ENCODE measurements at regions not wholly inside any gene's neighbourhood (a gene's known extent, or its start where the extent isn't known, plus 50 kb on each side); places are given as distances from the start of the nearest gene placed in this dataset.
A peak's percentile ranks its signal among the peaks of the same experiment; 100 is the strongest.

GRCh38 chr6:22043284-22043962 lies 253.4 kb downstream of the PRL start:
- POLR2A ChIA-PET = no interaction called here

GRCh38 chr6:22045261-22045912 lies 251.4 kb downstream of the PRL start:
- FAIRE-seq = no peak
- Histone ChIP-seq H3K4me2 (no peak overlapping the region), H3K4me3 (no peak overlapping the region), H3K9me3 (peaks cover 8% of the 10 kb centered on the region; the same call in 2 of the 3 replicates), H3K27ac (no peak overlapping the region), H3K4me1 (peaks cover 17% of the 10 kb centered on the region; the same call in 2 of the 3 replicates)
- CTCF ChIA-PET = no interaction called here
- DNase-seq (ENCODE audit: low read depth in 1 of 2, low spot score in 1 of 2) = no peak
- 84% methylated on average over 3 of the region's 3 CpGs for WGBS (ENCODE audit: missing lambda C conversion rate)
- POLR2A ChIA-PET = no interaction called here
- no peak for ATAC-seq
- TF ChIP-seq HOXB5 (CRISPR knock-in tag; IDR thresholded peaks at IDR 0.05) = no peak
- TF ChIP-seq MAFK (IDR thresholded peaks at IDR 0.05; ENCODE audit: partially characterized antibody) = no peak
- TF ChIP-seq ESRRA (IDR thresholded peaks at IDR 0.05; ENCODE audit: borderline replicate concordance, low read length) = no peak
- TF ChIP-seq ZFP36 (IDR thresholded peaks at IDR 0.05; ENCODE audit: borderline replicate concordance, partially characterized antibody) = no peak
- TF ChIP-seq SREBF2 (IDR thresholded peaks at IDR 0.05) = no peak
- no peak for TF ChIP-seq NPAS2 (CRISPR knock-in tag; IDR thresholded peaks at IDR 0.05; ENCODE audit: borderline replicate concordance)
- no peak for TF ChIP-seq KDM1A (IDR thresholded peaks at IDR 0.05; ENCODE audit: low read depth)
- TF ChIP-seq TP53 (CRISPR knock-in tag; IDR thresholded peaks at IDR 0.05) = no peak
- TF ChIP-seq RAD21 (conservative IDR thresholded peaks at IDR 0.05 in 1 of 2, IDR thresholded peaks at IDR 0.05 in 1 of 2) = no peak
- no peak for TF ChIP-seq REST (IDR thresholded peaks at IDR 0.05)
- TF ChIP-seq, protein P1, sequence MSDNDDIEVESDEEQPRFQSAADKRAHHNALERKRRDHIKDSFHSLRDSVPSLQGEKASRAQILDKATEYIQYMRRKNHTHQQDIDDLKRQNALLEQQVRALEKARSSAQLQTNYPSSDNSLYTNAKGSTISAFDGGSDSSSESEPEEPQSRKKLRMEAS (IDR thresholded peaks at IDR 0.05) = no peak
- no peak for TF ChIP-seq FOSB (CRISPR knock-in tag; IDR thresholded peaks at IDR 0.05)
- no peak for TF ChIP-seq EHF (CRISPR knock-in tag; IDR thresholded peaks at IDR 0.05)
- no peak for TF ChIP-seq ZC3H11A (IDR thresholded peaks at IDR 0.05)
- TF ChIP-seq CBX8 (IDR thresholded peaks at IDR 0.05) = no peak
- no peak for TF ChIP-seq RFX5 (IDR thresholded peaks at IDR 0.05)
- TF ChIP-seq SMC3 (IDR thresholded peaks at IDR 0.05) = no peak

More at GRCh38 chr6:22043284-22043962, 253.4 kb downstream of the PRL start:
- Histone ChIP-seq H3K9me3 (peaks cover 11% of the 10 kb centered on the region), H3K27ac (peak overlapping the region; percentile 15 to 74; a peak in 4 of 6 replicates), H3K4me2 (peak overlapping the region; percentile 17; the same call in 1 of the 3 replicates), H3K4me3 (no peak overlapping the region), H3K4me1 (peaks cover 7% of the 10 kb centered on the region; the same call in 1 of the 3 replicates)
- no peak for DNase-seq (ENCODE audit: low read depth in 1 of 2, low spot score in 1 of 2)
- CTCF ChIA-PET = interaction anchor here (0.9 kb wide), 1 partner anchor 10 kb away, joined by 4 read pairs; no protein-coding TSS in a partner anchor
- no peak for ATAC-seq
- no peak for TF ChIP-seq HOXA7 (CRISPR knock-in tag; IDR thresholded peaks at IDR 0.05)
- no peak for TF ChIP-seq MAFK (IDR thresholded peaks at IDR 0.05; ENCODE audit: partially characterized antibody)
- TF ChIP-seq ZFP36 (IDR thresholded peaks at IDR 0.05; ENCODE audit: borderline replicate concordance, partially characterized antibody) = no peak
- no peak for TF ChIP-seq HEYL (CRISPR knock-in tag; IDR thresholded peaks at IDR 0.05)
- TF ChIP-seq TP53 (CRISPR knock-in tag; IDR thresholded peaks at IDR 0.05) = no peak
- TF ChIP-seq, protein P1 (IDR thresholded peaks at IDR 0.05) = no peak
- TF ChIP-seq POLR2A (IDR thresholded peaks at IDR 0.05; ENCODE audit: low read length) = no peak
- no peak for TF ChIP-seq RNF2 (IDR thresholded peaks at IDR 0.05; ENCODE audit: borderline replicate concordance, low read depth)
- TF ChIP-seq, protein P2, sequence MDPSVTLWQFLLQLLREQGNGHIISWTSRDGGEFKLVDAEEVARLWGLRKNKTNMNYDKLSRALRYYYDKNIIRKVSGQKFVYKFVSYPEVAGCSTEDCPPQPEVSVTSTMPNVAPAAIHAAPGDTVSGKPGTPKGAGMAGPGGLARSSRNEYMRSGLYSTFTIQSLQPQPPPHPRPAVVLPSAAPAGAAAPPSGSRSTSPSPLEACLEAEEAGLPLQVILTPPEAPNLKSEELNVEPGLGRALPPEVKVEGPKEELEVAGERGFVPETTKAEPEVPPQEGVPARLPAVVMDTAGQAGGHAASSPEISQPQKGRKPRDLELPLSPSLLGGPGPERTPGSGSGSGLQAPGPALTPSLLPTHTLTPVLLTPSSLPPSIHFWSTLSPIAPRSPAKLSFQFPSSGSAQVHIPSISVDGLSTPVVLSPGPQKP (IDR thresholded peaks at IDR 0.05; ENCODE audit: low read depth, low read length) = no peak
- TF ChIP-seq JUNB (IDR thresholded peaks at IDR 0.05) = no peak
- no peak for TF ChIP-seq JUN (IDR thresholded peaks at IDR 0.05)
- no peak for TF ChIP-seq ZC3H11A (IDR thresholded peaks at IDR 0.05)
- TF ChIP-seq CBX8 (IDR thresholded peaks at IDR 0.05) = no peak
- no peak for TF ChIP-seq MYC (IDR thresholded peaks at IDR 0.05; ENCODE audit: borderline replicate concordance, low read length)
- TF ChIP-seq SREBF2 (IDR thresholded peaks at IDR 0.05) = no peak
- no peak for TF ChIP-seq FOSB (CRISPR knock-in tag; IDR thresholded peaks at IDR 0.05)
- TF ChIP-seq ATOH8 (CRISPR knock-in tag; IDR thresholded peaks at IDR 0.05; ENCODE audit: low read depth) = no peak
- no peak for TF ChIP-seq NR3C1 (IDR thresholded peaks at IDR 0.05)
- FAIRE-seq = no peak
- 88% methylated on average over 7 of the region's 7 CpGs for WGBS (ENCODE audit: missing lambda C conversion rate)

Measured in A549 (cell line).